Breast epithelium (tissue), 4 donors: ENCODE measurements at regions not wholly inside any gene's neighbourhood (a gene's known extent, or its start where the extent isn't known, plus 50 kb on each side); places are given as distances from the start of the nearest gene placed in this dataset.

Source experiments
- DNase-seq, 2 donors: peaks; one replicate each; pipeline ENCODE4 v3.0.0-alpha.2; 2019; ENCODE audit warnings: low spot score in 2 of 2
- H3K27ac ChIP-seq, 2 donors: fragments of 200-600 bp; sonication (generic) in 1 of 2; one replicate each; pipeline ENCODE4 v1.5.1; 2016 to 2019; ENCODE audit warnings: mild to moderate bottlenecking in 1 of 2
- H3K27me3 ChIP-seq, 2 donors: fragments of 200-600 bp; sonication (generic) in 1 of 2; one replicate each; pipeline versions ENCODE4 v1.5.1 to v1.6.0; 2017 to 2019; ENCODE audit warnings: control low read depth in 1 of 2, mild to moderate bottlenecking in 1 of 2
- H3K36me3 ChIP-seq: fragments of 200-600 bp; one replicate; pipeline ENCODE4 v1.5.1; 2019
- H3K4me1 ChIP-seq, 2 donors: fragments of 200-600 bp; sonication (generic); one replicate each; pipeline ENCODE4 v1.5.1; 2016 to 2019; ENCODE audit warnings: control low read depth in 1 of 2
- H3K4me3 ChIP-seq, 3 donors: fragments of 200-600 bp; sonication (generic); 1 replicate in 2 of 3; 2 replicates in 1 of 3; pipeline ENCODE4 v1.5.1; 2016 to 2019; ENCODE audit warnings: mild to moderate bottlenecking in 3 of 3, moderate library complexity in 2 of 3
- H3K9me3 ChIP-seq, 2 donors: fragments of 200-600 bp; sonication (generic) in 1 of 2; one replicate each; pipeline ENCODE4 v1.5.1; 2016 to 2019; ENCODE audit warnings: control low read depth in 1 of 2
- CTCF ChIP-seq, 3 donors: fragments of 450-650 bp; IDR thresholded peaks; one replicate each; pipeline ENCODE4 v1.5.1; 2016 to 2017; ENCODE audit warnings: antibody characterized with exemption in 3 of 3, mild to moderate bottlenecking in 3 of 3, moderate library complexity in 3 of 3
- POLR2A ChIP-seq: fragments of 450-650 bp; IDR thresholded peaks from one replicate; pipeline ENCODE4 v1.6.1; 2016; ENCODE audit warnings: antibody characterized with exemption, mild to moderate bottlenecking, moderate library complexity
- POLR2AphosphoS5 ChIP-seq, 3 donors: sonication (generic); formaldehyde crosslinking; IDR thresholded peaks; one replicate each; pipeline ENCODE4 v1.6.1; 2017; ENCODE audit warnings: antibody characterized with exemption in 3 of 3
- intact Hi-C: fragments of 100-400 bp; cut with DNase I; formaldehyde crosslinking; loops from one replicate; pipeline ENCODE4 v1.15.1; 2023; ENCODE audit warnings: low total_unique reads

- H3K9me3 ChIP-seq: no peaks in the 10 kb centered on the region
- intact Hi-C loops: no loop called here
- no peak for TF ChIP-seq POLR2A
- no peak for TF ChIP-seq CTCF (IDR thresholded peaks at IDR 0.05)
- TF ChIP-seq POLR2AphosphoS5 (IDR thresholded peaks at IDR 0.05): no peak
- no peak for DNase-seq
- H3K27ac ChIP-seq: no peak overlapping the region
- H3K4me3 ChIP-seq: no peak overlapping the region
- H3K27me3 ChIP-seq: no peaks in the 10 kb centered on the region
- no peaks in the 10 kb centered on the region for H3K36me3 ChIP-seq
- no peaks in the 10 kb centered on the region for H3K4me1 ChIP-seq
Measured at GRCh38 chr2:63658176-63658968, 69.6 kb downstream of the MDH1 start.

GRCh38 chr2:63660060-63660459 lies 71.3 kb downstream of the MDH1 start:
- Histone ChIP-seq H3K4me3 (no peak overlapping the region), H3K36me3 (no peaks in the 10 kb centered on the region), H3K27ac (no peak overlapping the region), H3K9me3 (no peaks in the 10 kb centered on the region), H3K27me3 (no peaks in the 10 kb centered on the region), H3K4me1 (no peaks in the 10 kb centered on the region)
- intact Hi-C loops: no loop called here
- no peak for DNase-seq
- TF ChIP-seq CTCF (IDR thresholded peaks at IDR 0.05) (no peak), POLR2AphosphoS5 (IDR thresholded peaks at IDR 0.05) (no peak), POLR2A (no peak)

GRCh38 chr2:63661076-63661475 lies 72.3 kb downstream of the MDH1 start:
- no peak for DNase-seq
- H3K36me3 ChIP-seq: no peaks in the 10 kb centered on the region
- intact Hi-C loops: no loop called here
- H3K9me3 ChIP-seq: no peaks in the 10 kb centered on the region
- no peak overlapping the region for H3K4me3 ChIP-seq
- H3K27me3 ChIP-seq: no peaks in the 10 kb centered on the region
- no peak overlapping the region for H3K27ac ChIP-seq
- TF ChIP-seq POLR2A (no peak), CTCF (IDR thresholded peaks at IDR 0.05) (no peak), POLR2AphosphoS5 (IDR thresholded peaks at IDR 0.05) (no peak)
- no peaks in the 10 kb centered on the region for H3K4me1 ChIP-seq

- Histone ChIP-seq H3K36me3 (no peaks in the 10 kb centered on the region), H3K4me3 (no peak overlapping the region), H3K4me1 (no peaks in the 10 kb centered on the region), H3K9me3 (no peaks in the 10 kb centered on the region), H3K27me3 (no peaks in the 10 kb centered on the region), H3K27ac (no peak overlapping the region)
- DNase-seq: no peak
- intact Hi-C loops: no loop called here
- TF ChIP-seq POLR2A (no peak), CTCF (IDR thresholded peaks at IDR 0.05) (no peak), POLR2AphosphoS5 (IDR thresholded peaks at IDR 0.05) (no peak)
Measured at GRCh38 chr2:63662028-63662804, 73.5 kb downstream of the MDH1 start.
